Motor neuron (in vitro differentiated cells): ENCODE measurements at regions not wholly inside any gene's neighbourhood (a gene's known extent, or its start where the extent isn't known, plus 50 kb on each side); places are given as distances from the start of the nearest gene placed in this dataset.

Experiments
- ATAC-seq, 8 experiments: fragments of 200-7000 bp; cut with Tn5 transposase; replicated peaks in 6 of 8; 2 replicates each; pipeline ENCODE4 v1.8.0; 2021; ENCODE audit warnings: mild to moderate bottlenecking in 8 of 8, moderate library complexity in 8 of 8
- H3K27ac ChIP-seq, 2 donors: fragments of 250-450 bp; sonication (Bioruptor Pico); 2 replicates each; pipeline ENCODE4 v1.9.0; 2021; ENCODE audit warnings: antibody characterized with exemption in 2 of 2, mild to moderate bottlenecking in 2 of 2, moderate library complexity in 1 of 2
- H3K4me1 ChIP-seq, 2 donors: fragments of 250-450 bp; sonication (Bioruptor Pico); replicated peaks in 1 of 2; 2 replicates each; pipeline ENCODE4 v1.6.1; 2021; ENCODE audit warnings: antibody characterized with exemption in 2 of 2, mild to moderate bottlenecking in 2 of 2, moderate library complexity in 1 of 2
- H3K4me3 ChIP-seq, 5 donors: fragments of 250-450 bp; sonication (Bioruptor Pico); 2 replicates each; pipeline ENCODE4 v1.9.0; 2021; ENCODE audit warnings: antibody characterized with exemption in 5 of 5, mild to moderate bottlenecking in 5 of 5, moderate library complexity in 4 of 5
- WGBS, 10 experiments: fragments of 450-650 bp; shearing (Covaris generic); methylation state at CpG; one replicate each; pipeline ENCODE4 v1.0.0; 2022; 5-methylcytosine and 5-hydroxymethylcytosine counted together
- in situ Hi-C, 9 experiments: fragments of 400-800 bp; cut with MboI; loops; one replicate each; pipeline ENCODE4 v1.15.0; 2021; ENCODE audit warnings: low sequenced_read_pairs in 9 of 9, low pct_unique_long_range_greater_than_20kb in 2 of 9; ENCODE audit not compliant: unreplicated experiment in 9 of 9

GRCh38 chr18:46322941-46323340 lies 218.8 kb downstream of the HAUS1 start:
- 62 to 93% (median 76%) methylated on average over 1 to 4 of the region's 7 CpGs; no CpG with 5 or more reads in 5 of the 10 experiments for WGBS, 10 experiments
- in situ Hi-C loops = no loop called here
- Histone ChIP-seq H3K4me3 (no peak overlapping the region), H3K4me1 (peaks cover 18 to 30% of the 10 kb centered on the region in 2 donors), H3K27ac (no peak overlapping the region)
- peak in 1 of 8 experiments; percentile 23 for ATAC-seq

DNA sequence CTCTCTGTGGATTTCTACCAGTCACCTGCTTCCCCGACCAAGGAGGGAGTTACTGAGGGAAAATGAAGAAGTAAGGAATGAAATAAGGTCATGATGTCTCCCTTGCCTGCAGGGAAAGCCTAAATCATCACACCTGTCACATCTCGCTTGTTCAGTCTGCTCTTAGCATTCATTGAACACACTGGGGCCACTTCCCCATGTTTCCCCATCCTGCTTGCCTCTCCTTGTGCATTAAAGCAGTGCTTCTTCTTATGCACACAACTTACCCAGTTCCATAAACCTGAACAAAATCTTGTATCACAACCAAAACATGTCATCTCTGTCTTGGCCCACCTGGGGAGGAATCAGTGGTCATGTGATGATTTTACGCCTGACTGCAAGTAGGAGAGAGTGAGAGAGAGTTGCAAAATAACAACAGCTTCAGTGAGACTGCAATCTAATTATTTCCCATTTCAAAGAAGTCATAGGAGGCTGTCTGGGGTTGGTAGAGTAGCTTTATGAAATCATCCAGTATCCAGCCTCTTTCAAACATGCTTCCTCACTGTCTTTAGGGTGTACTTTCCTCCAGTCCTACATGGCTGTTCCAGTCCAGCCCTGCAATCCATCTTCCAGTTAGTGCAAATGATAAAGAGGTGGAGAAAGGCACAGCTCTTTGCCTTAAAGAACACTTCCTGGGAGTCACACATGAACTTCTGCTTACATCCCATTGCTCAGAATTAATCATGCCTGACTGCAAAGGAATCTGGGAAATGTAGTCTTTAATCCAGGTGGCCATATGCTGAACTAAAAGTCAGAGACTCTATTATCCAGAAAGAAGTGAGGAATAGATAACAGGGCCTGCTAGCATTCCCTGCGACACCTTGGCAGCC lies 220.1 kb downstream of the HAUS1 start:
- WGBS, 10 experiments = 33 to 100% (median 83%) methylated on average over 1 to 4 of the region's 4 CpGs; no CpG with 5 or more reads in 2 of the 10 experiments
- Histone ChIP-seq H3K4me1 (peaks cover 18 to 30% of the 10 kb centered on the region in 2 donors), H3K4me3 (no peak overlapping the region), H3K27ac (no peak overlapping the region)
- peak; percentile 83 to 97 (median 92) for ATAC-seq
- in situ Hi-C loops = no loop called here

GRCh38 chr18:46325895-46326294 lies 221.7 kb downstream of the HAUS1 start:
- ATAC-seq = no peak
- no peak overlapping the region for H3K27ac ChIP-seq
- in situ Hi-C loops = no loop called here
- H3K4me3 ChIP-seq = no peak overlapping the region
- peaks cover 18 to 30% of the 10 kb centered on the region in 2 donors for H3K4me1 ChIP-seq
- 55 to 100% (median 93%) methylated on average over 1 to 7 of the region's 12 CpGs; no CpG with 5 or more reads in 3 of the 10 experiments for WGBS, 10 experiments

DNA sequence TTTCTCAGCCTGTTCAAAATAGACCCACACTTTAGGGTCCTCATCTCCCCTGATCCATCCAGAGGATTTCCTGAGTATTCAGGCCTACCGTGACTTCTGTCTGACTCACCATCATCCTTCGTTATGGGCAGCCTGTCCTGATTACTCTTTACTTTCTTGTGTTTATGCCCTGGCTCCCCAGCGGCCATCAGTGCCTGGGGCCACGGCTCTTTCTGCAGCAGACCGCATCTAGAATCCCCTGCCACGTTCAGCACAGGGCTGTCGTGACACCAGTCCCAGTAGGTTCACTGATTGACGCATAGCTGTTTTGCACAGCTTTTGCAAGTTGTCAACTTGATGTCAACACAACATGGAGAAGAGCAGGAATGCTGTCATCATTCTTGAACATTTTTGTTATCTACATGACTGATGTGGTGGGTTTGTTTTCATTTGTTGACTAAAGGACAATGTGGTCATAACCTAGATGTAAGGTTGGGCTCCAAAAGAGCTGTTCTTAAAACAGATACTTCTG lies 225.6 kb downstream of the HAUS1 start:
- in situ Hi-C loops = no loop called here
- WGBS, 10 experiments = 54 to 100% (median 79%) methylated on average over 1 to 7 of the region's 8 CpGs; no CpG with 5 or more reads in 2 of the 10 experiments
- no peak for ATAC-seq

DNA sequence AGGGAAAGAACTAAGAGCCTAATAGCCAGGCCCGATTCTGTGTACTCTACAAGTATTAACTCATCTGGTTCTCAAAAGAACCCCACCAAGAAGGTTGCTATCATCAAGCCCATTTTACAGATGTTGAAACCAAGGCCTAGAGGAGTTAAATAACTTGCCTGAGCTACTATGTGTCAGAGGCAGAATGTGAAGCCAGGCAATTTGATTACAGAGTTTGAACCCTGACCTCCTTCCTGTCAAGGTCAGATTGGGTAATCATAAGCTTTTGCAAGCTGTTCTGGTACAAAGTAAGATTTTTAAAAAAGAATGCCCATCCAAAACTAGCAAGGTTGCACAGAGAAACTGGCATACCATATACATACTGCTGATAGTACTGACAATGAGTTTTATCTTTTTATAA lies 227.1 kb downstream of the HAUS1 start:
- in situ Hi-C loops = no loop called here
- no peak for ATAC-seq

More for the DNA sequence above, 225.6 kb downstream of the HAUS1 start:
- Histone ChIP-seq H3K4me1 (peaks cover 9 to 18% of the 10 kb centered on the region in 2 donors), H3K27ac (no peak overlapping the region), H3K4me3 (no peak overlapping the region)

DNA sequence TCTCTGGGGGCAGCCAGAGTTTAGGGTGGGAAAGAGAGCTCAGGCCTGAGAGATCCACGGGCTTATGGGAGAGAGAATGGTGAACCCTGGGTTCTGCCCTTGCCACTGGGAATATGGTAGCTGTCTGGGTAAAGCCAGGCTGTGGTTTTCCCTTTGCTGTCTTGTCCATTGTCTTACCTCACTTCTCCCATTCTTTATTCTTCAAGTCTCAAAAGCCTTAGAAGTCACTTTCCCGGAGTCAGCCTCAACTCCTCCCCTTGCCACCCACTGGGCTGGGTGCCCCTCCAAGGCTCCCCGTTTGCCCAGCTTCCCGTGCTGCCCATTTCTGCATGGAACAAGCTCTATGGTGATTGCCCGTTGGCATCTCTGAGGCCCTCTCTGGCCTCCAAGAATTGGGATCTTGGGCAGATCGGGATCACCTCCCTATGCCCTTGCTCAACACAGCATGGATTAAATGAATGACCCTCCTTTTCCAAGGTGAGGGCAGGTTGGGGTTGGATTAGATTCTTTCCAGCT lies 228.2 kb downstream of the HAUS1 start:
- in situ Hi-C loops = no loop called here

More for the DNA sequence above, 227.1 kb downstream of the HAUS1 start:
- WGBS, 10 experiments = 0 to 100% (median 90%) methylated on average over 1 of the region's 1 CpG; no CpG with 5 or more reads in 6 of the 10 experiments
- peaks cover 9 to 13% of the 10 kb centered on the region in 2 donors for H3K4me1 ChIP-seq
- no peak overlapping the region for H3K4me3 ChIP-seq
- H3K27ac ChIP-seq = no peak overlapping the region

GRCh38 chr18:46332921-46333341 lies 228.7 kb downstream of the HAUS1 start:
- peak in 6 of 8 experiments; percentile 9 to 59 (median 54) for ATAC-seq
- peak overlapping the region; percentile 83 to 99 (median 95) for H3K4me3 ChIP-seq
- in situ Hi-C loops = no loop called here
- H3K4me1 ChIP-seq = peaks cover 12 to 15% of the 10 kb centered on the region in 2 donors
- H3K27ac ChIP-seq = peak overlapping the region; percentile 97 to 99
- WGBS, 10 experiments = 7 to 50% (median 26%) methylated on average over 2 to 6 of the region's 9 CpGs; no CpG with 5 or more reads in 3 of the 10 experiments

More for the DNA sequence above, 228.2 kb downstream of the HAUS1 start:
- 0 to 86% (median 65%) methylated on average over 1 to 6 of the region's 6 CpGs; no CpG with 5 or more reads in 2 of the 10 experiments for WGBS, 10 experiments
- Histone ChIP-seq H3K27ac (peak overlapping the region; percentile 97 to 99), H3K4me3 (peak overlapping the region in 3 of 5 donors; percentile 91 to 99 (median 95)), H3K4me1 (peaks cover 9 to 13% of the 10 kb centered on the region in 2 donors)
- ATAC-seq = no peak

GRCh38 chr18:46333431-46334135 lies 229.4 kb downstream of the HAUS1 start:
- WGBS, 10 experiments = 0 to 23% (median 6%) methylated on average over 1 to 10 of the region's 77 CpGs; no CpG with 5 or more reads in 4 of the 10 experiments
- H3K27ac ChIP-seq = peak overlapping the region; percentile 97 to 99
- in situ Hi-C loops = no loop called here
- H3K4me3 ChIP-seq = peak overlapping the region; percentile 83 to 99 (median 95)
- peak; percentile 45 to 74 (median 67) for ATAC-seq
- peaks cover 17 to 21% of the 10 kb centered on the region in 2 donors for H3K4me1 ChIP-seq

- H3K4me3 ChIP-seq = peak overlapping the region; percentile 83 to 99 (median 95)
- H3K27ac ChIP-seq = peak overlapping the region; percentile 97 to 99
- peaks cover 30 to 32% of the 10 kb centered on the region in 2 donors for H3K4me1 ChIP-seq
- in situ Hi-C loops = no loop called here
- ATAC-seq = peak in 5 of 8 experiments; percentile 2 to 16 (median 13)
- WGBS, 10 experiments = 0 to 10% (median 4%) methylated on average over 2 to 9 of the region's 27 CpGs; no CpG with 5 or more reads in 4 of the 10 experiments
These were observed 230.7 kb downstream of the HAUS1 start for GRCh38 chr18:46334868-46335281.

DNA sequence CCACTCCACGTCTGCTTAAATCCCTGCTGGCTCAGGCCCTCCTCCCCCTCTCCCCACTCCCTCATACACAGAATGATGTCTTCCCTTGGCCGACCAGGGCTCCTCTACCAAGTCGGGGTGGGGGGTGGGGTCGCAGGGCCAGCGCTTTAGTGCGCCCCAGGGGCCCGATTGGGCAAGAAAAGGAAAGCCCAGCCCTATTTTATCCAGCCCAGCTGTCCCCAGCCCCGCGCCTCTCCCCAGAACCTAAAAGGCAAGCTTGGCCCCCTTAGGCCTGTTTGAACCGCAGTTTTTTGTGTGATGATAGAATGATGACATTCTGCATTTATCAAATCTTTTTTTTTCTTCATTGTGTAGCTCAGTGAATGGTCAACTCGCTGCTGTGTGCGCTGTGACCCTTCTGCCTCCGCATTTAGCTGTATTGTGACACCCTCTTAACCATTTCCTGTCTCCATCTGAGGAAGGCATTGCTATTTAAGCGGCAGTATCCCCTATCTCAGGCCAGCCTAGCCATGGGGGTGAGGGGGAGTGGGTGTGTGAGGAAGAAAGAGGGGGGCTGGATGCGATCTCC lies 231.4 kb downstream of the HAUS1 start:
- ATAC-seq = peak in 5 of 8 experiments; percentile 12 to 38 (median 30)
- Histone ChIP-seq H3K4me1 (peaks cover 38 to 40% of the 10 kb centered on the region in 2 donors), H3K4me3 (peak overlapping the region; percentile 83 to 99 (median 95)), H3K27ac (peak overlapping the region; percentile 97 to 99)
- in situ Hi-C loops = no loop called here
- WGBS, 10 experiments = 0 to 60% (median 14%) methylated on average over 1 to 5 of the region's 15 CpGs; no CpG with 5 or more reads in 4 of the 10 experiments

DNA sequence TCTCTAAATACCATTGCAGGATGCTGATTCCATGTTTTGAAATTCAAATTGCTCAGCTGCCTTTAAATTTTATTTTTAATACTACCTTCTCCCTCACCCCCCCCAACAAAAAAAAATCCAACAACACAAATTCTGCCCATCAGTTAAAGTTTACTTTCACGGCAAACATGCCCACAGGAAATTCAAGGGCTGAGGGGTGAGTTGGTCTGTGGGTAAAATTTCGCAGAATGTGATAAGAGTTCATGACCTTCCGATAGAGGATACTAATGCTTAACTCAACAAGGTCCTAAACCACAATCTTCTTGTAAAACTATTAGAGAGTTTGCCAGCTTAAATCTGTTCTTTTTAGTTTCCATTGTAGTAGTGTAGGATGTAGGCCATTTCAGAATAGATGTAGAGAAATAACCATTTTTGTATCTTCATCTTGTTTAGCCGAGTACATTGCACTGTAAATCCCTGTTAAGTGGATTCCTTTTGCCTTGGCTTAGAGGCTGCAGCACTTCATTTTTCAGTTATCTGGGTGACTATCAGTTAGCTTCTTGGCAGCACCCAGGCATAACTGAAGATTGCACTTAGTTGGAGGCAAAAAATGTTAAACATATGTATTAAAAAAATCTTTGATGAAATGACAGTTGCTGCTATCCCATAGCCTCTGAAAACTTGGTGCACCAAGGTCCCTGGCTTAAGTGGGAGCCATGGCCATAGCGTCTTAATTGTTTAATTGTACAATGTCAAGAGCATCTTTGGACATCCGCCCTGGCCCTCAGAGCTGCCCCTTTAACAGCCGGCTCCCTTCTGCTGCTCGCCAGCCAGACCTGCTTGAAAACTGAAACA lies 232.3 kb downstream of the HAUS1 start:
- WGBS, 10 experiments = 8 to 55% (median 33%) methylated on average over 2 to 7 of the region's 8 CpGs; no CpG with 5 or more reads in 2 of the 10 experiments
- Histone ChIP-seq H3K4me1 (peaks cover 41 to 48% of the 10 kb centered on the region in 2 donors), H3K4me3 (peak overlapping the region; percentile 83 to 99 (median 95)), H3K27ac (peak overlapping the region; percentile 97 to 99)
- ATAC-seq = no peak
- in situ Hi-C loops = no loop called here
